ENCODE measurements at regions not wholly inside any gene's neighbourhood (a gene's known extent, or its start where the extent isn't known, plus 50 kb on each side); places are given as distances from the start of the nearest gene placed in this dataset.

GRCh38 chr18:30280861-30281470 is 761.6 kb downstream of the DSC3 start (continued):
- TF ChIP-seq ZNF142 (CRISPR knock-in tag; IDR thresholded peaks at IDR 0.05): no peak
- no peak for TF ChIP-seq CREM (IDR thresholded peaks at IDR 0.05)
- TF ChIP-seq CREM (CRISPR knock-in tag; IDR thresholded peaks at IDR 0.05): no peak
- TF ChIP-seq TARDBP (CRISPR knock-in tag; IDR thresholded peaks at IDR 0.05): no peak
- no peak for TF ChIP-seq BCL6 (CRISPR knock-in tag; IDR thresholded peaks at IDR 0.05)

GRCh38 chr18:30280186-30280585 is 762.4 kb downstream of the DSC3 start:
- H3K27ac ChIP-seq (ENCODE audit: extremely low read length, insufficient read depth, low read length): no peak overlapping the region
- TF ChIP-seq ZNF784 (CRISPR knock-in tag; IDR thresholded peaks at IDR 0.05; ENCODE audit: borderline replicate concordance) (no peak), ZBTB39 (CRISPR knock-in tag; IDR thresholded peaks at IDR 0.05) (no peak), ZNF367 (CRISPR knock-in tag; IDR thresholded peaks at IDR 0.05; ENCODE audit: borderline replicate concordance) (no peak), ZHX1 (CRISPR knock-in tag; IDR thresholded peaks at IDR 0.05; ENCODE audit: low read depth) (no peak), HDAC2 (CRISPR knock-in tag; IDR thresholded peaks at IDR 0.05) (no peak)
- H3K36me3 ChIP-seq (replicated peaks in 1 of 2; ENCODE audit: control insufficient read depth in 1 of 2, insufficient read depth in 2 of 2, low read length in 2 of 2): no peaks in the 10 kb centered on the region
- H3K79me2 ChIP-seq (ENCODE audit: insufficient read depth, low read length): no peaks in the 10 kb centered on the region
- in situ Hi-C loops (cut with HindIII; ENCODE audit: extremely low pct_ligation_motif_present, low pct_unique_long_range_greater_than_20kb): loop anchor here (5.0 kb wide), 1 partner anchor 408 kb away; no protein-coding TSS in a partner anchor
- no TSS peak for BruUV-seq (replicated peaks)
- no peak overlapping the region for H3K4me3 ChIP-seq (replicated peaks in 1 of 3; ENCODE audit: insufficient read depth in 1 of 3, low read depth in 2 of 3, low read length in 3 of 3)
- H3K9ac ChIP-seq (ENCODE audit: insufficient read depth, low read depth, low read length): no peak overlapping the region
- CTCF ChIA-PET (ENCODE audit: low intra/inter-chr PET ratio, low total read pairs): interaction anchor here (1.4 to 2.3 kb wide), 2 partner anchors 387 to 405 kb away, joined by 6 to 22 read pairs; no protein-coding TSS in a partner anchor
- POLR2A ChIA-PET: no interaction called here
- ATAC-seq (no peak), DNase-seq (ENCODE audit: low spot score) (no peak), FAIRE-seq (no peak)
- H3K4me2 ChIP-seq (ENCODE audit: low read depth, low read length): no peak overlapping the region
- H4K20me1 ChIP-seq (ENCODE audit: insufficient read depth, low read length): no peaks in the 10 kb centered on the region
- no peaks in the 10 kb centered on the region for H3K27me3 ChIP-seq (ENCODE audit: control insufficient read depth in 1 of 2, insufficient read depth in 2 of 2, low read length in 2 of 2)
- intact Hi-C loops (cut with micrococcal nuclease; ENCODE audit: unreplicated experiment): loop anchor here (2.0 to 5.0 kb wide), 2 partner anchors 388 to 1319 kb away; no protein-coding TSS in a partner anchor
- no peak overlapping the region for H2AFZ ChIP-seq (ENCODE audit: low read length)
- H3K4me1 ChIP-seq (ENCODE audit: insufficient read depth, low read length): no peaks in the 10 kb centered on the region
- no peaks in the 10 kb centered on the region for H3K9me3 ChIP-seq (ENCODE audit: low read length)
